Ovary (tissue), 3 donors: ENCODE measurements at regions not wholly inside any gene's neighbourhood (a gene's known extent, or its start where the extent isn't known, plus 50 kb on each side); places are given as distances from the start of the nearest gene placed in this dataset.

ENCODE experiments used
- CTCF ChIP-seq, 3 donors: fragments of 450-650 bp in 2 of 3; fragments of 200-600 bp in 1 of 3; IDR thresholded peaks; one replicate each; pipeline versions ENCODE4 v1.5.1 to v1.8.0; 2016 to 2022; ENCODE audit warnings: antibody characterized with exemption in 3 of 3, mild to moderate bottlenecking in 1 of 3
- EP300 ChIP-seq: sonication (generic); formaldehyde crosslinking; IDR thresholded peaks from one replicate; pipeline ENCODE4 v1.6.1; 2017; ENCODE audit warnings: antibody characterized with exemption
- POLR2A ChIP-seq: fragments of 450-650 bp; IDR thresholded peaks from one replicate; pipeline ENCODE4 v1.6.1; 2017; ENCODE audit warnings: antibody characterized with exemption, mild to moderate bottlenecking, moderate library complexity
- donor health status: DM: no; HTN: no; CAD: no.

- TF ChIP-seq CTCF (IDR thresholded peaks at IDR 0.05) (no peak), EP300 (no peak), POLR2A (no peak)
Measured at GRCh38 chr5:111954516-111955395, 197.8 kb upstream of the NREP start.
